Activated effector memory CD4-positive, alpha-beta T cell treated with anti-CD3 and anti-CD28 coated beads, Interleukin-2, amount 50 U/mL, for 16 hours (primary cell): ENCODE measurements at regions not wholly inside any gene's neighbourhood (a gene's known extent, or its start where the extent isn't known, plus 50 kb on each side); places are given as distances from the start of the nearest gene placed in this dataset.
"Not testable (repeated sequence)": the region's sequence is repeated elsewhere in the genome, so short reads cannot be mapped to it uniquely, and the experiment has no call there.

Experiments used
- DNase-seq: peaks from one replicate; pipeline ENCODE4 v3.0.0-alpha.2; 2020

- DNase-seq = no peak
These were observed 50.3 kb downstream of the GASK1B start for GRCh38 chr4:158122501-158122900.

- DNase-seq = no peak
These were observed 51.7 kb downstream of the GASK1B start for GRCh38 chr4:158121161-158121579.

GRCh38 chr4:158120645-158121151 lies 52.1 kb downstream of the GASK1B start:
- not testable (repeated sequence) for DNase-seq

- no peak for DNase-seq
These were observed 60.2 kb downstream of the GASK1B start for GRCh38 chr4:158112611-158113010.

GRCh38 chr4:158111241-158111640 lies 61.6 kb downstream of the GASK1B start:
- DNase-seq = no peak

GRCh38 chr4:158102904-158103303 lies 69.9 kb downstream of the GASK1B start:
- DNase-seq = no peak

GRCh38 chr4:158099686-158100085 lies 73.1 kb downstream of the GASK1B start:
- no peak for DNase-seq

- DNase-seq = no peak
These were observed 74.0 kb downstream of the GASK1B start for GRCh38 chr4:158098802-158099201.

- no peak for DNase-seq
These were observed 78.3 kb downstream of the GASK1B start for GRCh38 chr4:158094413-158095134.

- DNase-seq = no peak
These were observed 82.5 kb downstream of the GASK1B start for GRCh38 chr4:158090323-158090722.

- not testable (repeated sequence) for DNase-seq
These were observed 82.9 kb downstream of the GASK1B start for GRCh38 chr4:158089897-158090296.

- no peak for DNase-seq
These were observed 92.5 kb downstream of the GASK1B start for GRCh38 chr4:158080354-158080753.

- no peak for DNase-seq
These were observed 93.2 kb downstream of the GASK1B start for GRCh38 chr4:158079661-158080060.

GRCh38 chr4:158077835-158078234 lies 95.0 kb downstream of the GASK1B start:
- no peak for DNase-seq

- no peak for DNase-seq
These were observed 98.0 kb downstream of the GASK1B start for GRCh38 chr4:158074851-158075250.

GRCh38 chr4:158071931-158072330 lies 100.9 kb downstream of the GASK1B start:
- DNase-seq = no peak

- DNase-seq = no peak
These were observed 104.8 kb downstream of the GASK1B start for GRCh38 chr4:158068068-158068467.

GRCh38 chr4:158067646-158068045 lies 105.2 kb downstream of the GASK1B start:
- DNase-seq = no peak

- DNase-seq = no peak
These were observed 107.2 kb downstream of the GASK1B start for GRCh38 chr4:158065603-158066002.

GRCh38 chr4:158065176-158065575 lies 107.6 kb downstream of the GASK1B start:
- no peak for DNase-seq

GRCh38 chr4:158056689-158057245 lies 116.1 kb downstream of the GASK1B start:
- DNase-seq = no peak

- DNase-seq = no peak
These were observed 117.2 kb downstream of the GASK1B start for GRCh38 chr4:158055668-158056067.

- no peak for DNase-seq
These were observed 119.0 kb downstream of the GASK1B start for GRCh38 chr4:158053801-158054200.

- no peak for DNase-seq
These were observed 119.7 kb downstream of the GASK1B start for GRCh38 chr4:158053086-158053485.
